GM11168 (cell line): ENCODE measurements at regions not wholly inside any gene's neighbourhood (a gene's known extent, or its start where the extent isn't known, plus 50 kb on each side); places are given as distances from the start of the nearest gene placed in this dataset.

ENCODE experiments used
- in situ Hi-C: fragments of 300-500 bp; cut with MboI; formaldehyde crosslinking; loops from one replicate; pipeline ENCODE4 v1.12.0; 2022; ENCODE audit warnings: low sequenced_read_pairs; ENCODE audit not compliant: unreplicated experiment

DNA sequence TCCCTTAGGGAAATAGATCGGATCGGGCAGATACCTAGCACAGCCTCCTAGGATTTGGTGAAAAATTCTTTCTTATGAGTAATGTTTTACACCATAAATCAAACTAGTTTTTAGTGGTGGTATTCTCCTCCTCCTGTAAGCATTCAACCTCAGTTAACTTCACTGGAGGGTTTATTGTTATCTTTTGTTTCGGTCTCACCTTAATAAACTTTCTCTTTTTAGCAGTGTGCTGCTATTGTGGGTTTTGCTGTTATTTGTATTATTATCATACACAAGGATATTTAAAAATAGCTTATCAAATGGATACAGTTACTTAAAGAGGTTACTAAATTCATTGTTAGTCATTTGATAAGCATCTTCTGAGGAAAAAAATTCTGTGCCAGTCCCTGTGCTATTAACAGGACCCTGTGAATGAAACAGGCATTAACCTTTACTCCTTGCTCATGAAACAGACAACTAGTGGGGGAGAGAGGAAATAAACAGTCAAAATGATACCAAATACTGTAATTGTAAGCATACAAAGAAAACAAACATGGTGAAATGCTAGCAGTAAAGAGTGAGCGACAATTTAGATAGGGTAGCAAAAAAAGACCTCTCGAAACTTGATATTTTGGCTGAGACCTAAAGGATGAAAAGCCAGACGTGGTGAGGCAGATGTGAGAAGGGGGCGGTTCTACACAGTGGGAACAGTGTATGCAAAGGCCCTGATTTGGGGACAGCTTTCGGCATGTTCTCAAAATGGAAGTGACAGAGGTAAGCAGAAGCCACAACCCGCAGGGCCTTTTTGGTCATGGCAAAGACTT lies 178.7 kb upstream of the SOX5 start:
- in situ Hi-C loops: no loop called here

DNA sequence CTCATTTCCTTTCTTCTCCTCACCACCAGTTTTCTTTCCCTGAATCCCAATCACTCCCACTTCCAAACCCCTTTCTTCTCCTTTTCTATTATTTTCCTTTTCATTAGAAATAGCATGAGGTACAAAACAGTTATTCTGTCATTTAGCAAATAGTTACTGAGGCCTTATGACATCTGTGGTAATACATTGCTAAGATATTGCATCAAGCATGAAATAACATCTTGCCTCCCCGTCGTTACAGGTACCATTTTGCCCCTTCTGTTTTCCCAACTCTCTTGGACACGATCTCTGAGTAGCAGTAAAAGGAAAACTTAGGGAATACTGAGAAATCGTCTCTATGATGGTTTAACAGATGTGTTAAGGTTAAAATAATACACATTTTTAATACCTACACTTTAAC lies 175.8 kb upstream of the SOX5 start:
- in situ Hi-C loops: no loop called here

DNA sequence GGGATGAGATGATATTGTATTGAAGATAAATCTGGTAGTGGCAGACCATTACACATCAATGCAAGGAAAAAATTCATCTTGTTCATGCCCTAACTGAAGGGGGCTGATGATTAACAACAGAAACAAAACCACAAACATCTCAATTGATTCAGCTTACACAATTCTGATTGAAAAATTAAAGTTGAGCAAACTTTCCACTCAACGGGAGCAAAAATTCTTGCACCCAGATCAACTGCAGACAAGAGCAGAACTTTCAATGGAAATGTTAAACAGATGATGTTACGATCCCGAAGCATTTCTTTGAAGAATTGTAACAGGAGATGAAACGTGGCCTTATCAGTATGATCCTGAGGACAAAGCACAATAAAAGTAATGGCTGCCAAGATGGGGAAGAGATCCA lies 172.4 kb upstream of the SOX5 start:
- in situ Hi-C loops: no loop called here

DNA sequence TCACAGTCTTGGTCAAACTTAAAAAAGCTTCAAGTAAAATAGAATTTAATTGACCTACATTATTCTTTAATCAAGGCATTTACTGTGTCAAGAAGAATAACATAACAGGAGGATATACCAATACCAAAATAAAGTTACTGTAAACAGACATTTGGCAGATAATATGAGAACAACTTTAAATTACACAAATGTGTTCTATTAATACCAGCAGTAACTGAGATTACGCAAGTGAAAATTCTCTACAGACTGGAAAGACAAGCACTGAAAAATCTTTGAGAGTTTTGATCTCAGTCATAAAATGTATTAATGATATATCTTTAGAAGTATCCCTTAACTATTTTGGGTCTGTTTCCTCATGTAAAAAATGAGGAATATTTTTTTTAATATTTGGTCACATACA lies 169.2 kb upstream of the SOX5 start:
- in situ Hi-C loops: no loop called here

DNA sequence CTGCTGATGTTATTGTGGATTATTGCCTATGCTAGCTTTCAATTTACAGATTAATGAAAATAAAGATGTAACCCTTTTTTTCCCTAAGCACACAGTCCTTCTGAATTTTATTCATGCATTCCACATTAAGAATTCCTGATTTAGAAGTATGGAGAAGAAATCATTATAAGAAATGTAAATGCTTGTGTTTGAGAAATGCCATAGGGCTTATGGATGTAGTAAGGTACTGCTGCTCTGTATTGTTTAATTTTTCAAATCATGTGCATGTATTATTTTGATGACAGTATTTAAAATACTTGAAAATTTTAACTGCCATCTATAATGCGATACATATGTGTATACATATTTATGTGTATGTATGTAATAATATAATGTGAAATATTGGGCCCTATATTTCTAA lies 167.1 kb upstream of the SOX5 start:
- in situ Hi-C loops: no loop called here

DNA sequence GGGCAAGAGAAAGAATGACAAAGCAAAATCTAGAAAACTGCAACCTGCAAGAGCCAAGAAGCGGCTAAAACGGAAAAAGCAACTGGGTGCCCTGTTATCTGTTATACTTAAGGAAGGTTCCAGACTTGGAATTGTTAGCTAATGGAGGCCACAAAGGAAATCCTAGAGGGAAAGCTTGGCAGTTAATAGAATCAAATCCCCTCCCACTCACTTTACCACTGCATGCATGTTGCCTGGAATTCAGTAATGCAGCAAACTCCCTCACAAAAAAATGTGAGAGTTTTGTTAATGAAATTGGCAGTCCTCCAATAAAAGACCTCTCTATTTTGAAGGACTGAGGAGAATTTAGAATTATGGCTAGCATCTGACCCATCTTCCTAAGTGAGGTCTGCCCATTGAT lies 164.2 kb upstream of the SOX5 start:
- in situ Hi-C loops: no loop called here

DNA sequence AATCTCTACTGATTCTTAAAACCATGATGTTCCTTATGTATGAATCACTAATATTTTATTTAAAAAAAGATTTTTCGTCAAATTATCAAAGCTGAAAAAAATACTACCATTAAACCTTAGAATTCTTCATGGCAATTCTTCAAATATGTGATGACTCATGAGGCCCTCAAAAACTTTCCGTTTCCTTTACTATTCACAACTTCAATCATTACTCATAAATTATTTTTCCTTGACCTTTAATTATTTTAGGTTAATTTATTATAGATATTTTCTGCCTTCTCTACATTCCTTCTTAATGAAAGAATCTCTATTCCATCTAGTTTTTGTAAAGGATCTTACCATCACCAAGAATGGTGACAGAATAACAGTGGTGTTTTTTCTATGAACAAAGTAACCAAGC lies 162.1 kb upstream of the SOX5 start:
- in situ Hi-C loops: no loop called here

DNA sequence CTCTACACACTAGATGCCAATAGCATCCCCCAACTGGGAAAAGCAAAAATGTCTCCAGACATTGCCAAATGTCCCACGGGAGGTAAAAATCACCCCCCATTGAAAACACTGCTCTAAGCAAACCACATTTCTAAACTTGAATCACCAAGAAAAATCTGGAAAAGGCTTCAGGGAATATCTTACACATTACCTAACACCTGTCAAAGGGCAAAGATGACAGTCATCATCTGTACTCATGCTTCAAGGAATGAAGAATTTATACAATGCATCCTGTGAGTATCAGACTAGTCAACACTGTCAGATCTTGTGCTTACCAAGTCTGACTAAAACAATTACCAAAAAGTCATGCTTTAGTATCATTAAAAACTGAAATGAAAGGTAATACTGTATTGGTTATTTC lies 161.6 kb upstream of the SOX5 start:
- in situ Hi-C loops: no loop called here

DNA sequence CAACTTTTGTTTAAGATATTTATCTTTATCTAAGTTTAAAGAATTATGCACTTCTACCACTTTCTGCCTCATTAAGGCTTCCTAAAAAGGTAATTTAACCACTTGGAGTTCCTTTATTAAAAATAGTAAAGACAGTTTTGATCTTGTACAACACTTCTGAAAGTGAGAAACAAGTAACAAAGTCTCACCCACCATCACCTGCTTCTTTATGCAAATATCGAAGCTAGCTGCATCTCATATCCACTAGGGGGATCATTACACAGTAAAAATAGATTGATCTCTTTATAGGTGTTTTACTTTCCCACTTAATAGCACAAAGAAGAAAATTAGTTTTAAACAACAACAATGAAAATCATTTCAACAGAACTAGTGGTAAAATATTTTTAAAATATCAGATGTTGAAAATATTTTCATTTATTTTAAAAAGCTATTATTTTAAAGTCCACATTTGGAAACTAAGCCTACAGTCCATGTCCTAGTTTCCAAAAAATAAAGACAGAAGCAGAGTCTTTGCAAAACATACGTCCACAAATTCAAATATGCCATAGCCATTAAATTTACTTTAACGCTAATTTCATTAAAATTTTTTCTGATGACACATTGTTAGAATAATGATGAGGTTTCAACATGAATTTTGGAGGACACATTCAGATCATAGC lies 160.0 kb upstream of the SOX5 start:
- in situ Hi-C loops: no loop called here

DNA sequence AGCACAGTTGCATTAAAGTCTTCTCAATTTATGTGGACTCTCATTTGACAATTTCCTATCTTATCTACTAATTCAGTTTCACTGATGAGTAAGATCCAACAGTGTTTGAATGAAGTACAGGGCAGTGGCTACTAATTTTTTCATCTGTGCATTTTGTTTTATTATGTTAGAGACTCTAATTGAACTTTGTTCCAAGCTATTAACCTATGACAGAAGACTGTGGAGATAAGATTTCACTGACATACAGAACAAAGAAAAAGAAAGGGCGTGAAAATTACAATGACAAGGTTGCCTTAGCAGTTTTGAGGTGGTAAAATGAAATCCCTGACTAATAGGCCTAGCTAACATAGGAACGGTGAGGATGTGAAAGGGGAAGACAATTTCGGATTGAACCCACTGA lies 153.2 kb upstream of the SOX5 start:
- in situ Hi-C loops: no loop called here

DNA sequence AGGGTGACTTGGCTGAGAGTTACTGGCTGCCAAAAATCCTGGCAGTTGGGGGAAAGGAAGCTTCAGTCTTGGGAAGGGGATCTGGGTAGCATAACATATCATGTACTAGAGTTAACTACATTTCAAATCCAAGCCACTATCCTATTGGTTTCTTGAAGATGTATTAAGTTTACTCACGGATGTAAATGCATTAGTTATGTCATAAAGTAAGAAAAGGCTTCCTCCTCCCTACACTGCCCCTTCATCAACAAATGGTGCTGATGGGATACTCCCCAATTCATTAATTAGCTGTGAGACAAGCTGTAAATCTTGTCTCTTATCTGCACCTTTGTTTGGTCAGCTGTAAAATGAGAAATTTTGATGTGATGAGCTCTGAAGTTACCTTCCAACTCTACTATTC lies 150.1 kb upstream of the SOX5 start:
- in situ Hi-C loops: no loop called here

DNA sequence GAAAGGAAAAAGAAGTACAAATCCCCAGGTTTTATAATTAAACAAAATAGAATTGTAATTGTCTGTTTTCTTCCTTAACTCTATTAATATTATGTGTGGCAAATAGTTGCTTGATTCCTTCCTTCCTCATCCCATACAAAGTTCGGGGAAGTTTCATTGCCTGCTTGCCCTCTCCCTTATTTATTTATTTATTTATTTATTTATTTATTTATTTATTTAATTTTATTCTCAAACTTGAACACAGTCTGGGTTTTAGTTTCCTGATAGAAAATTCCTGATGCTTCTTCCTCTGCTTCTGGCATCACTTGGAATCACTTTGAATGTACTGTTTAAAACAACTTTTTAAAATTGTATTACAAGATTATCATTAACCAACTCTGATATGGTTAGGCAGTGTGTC lies 145.8 kb upstream of the SOX5 start:
- in situ Hi-C loops: no loop called here

DNA sequence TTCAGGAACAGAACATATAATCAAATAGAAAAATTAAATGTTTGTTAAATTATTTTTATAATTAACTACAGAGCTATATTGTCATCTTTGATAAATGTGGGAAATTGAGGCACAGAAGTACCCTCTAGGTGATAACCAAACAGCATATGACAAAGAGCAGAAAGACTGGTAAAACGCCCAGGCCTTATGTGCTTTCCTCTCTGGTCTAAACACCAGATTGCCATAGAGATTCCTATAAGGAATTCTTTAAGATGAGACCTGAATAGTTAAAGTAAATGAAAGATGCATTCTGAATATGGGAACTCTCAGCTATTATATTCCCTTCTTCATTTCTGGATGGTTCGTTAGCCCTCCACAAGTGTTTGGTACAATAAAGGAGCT lies 140.0 kb upstream of the SOX5 start:
- in situ Hi-C loops: no loop called here

DNA sequence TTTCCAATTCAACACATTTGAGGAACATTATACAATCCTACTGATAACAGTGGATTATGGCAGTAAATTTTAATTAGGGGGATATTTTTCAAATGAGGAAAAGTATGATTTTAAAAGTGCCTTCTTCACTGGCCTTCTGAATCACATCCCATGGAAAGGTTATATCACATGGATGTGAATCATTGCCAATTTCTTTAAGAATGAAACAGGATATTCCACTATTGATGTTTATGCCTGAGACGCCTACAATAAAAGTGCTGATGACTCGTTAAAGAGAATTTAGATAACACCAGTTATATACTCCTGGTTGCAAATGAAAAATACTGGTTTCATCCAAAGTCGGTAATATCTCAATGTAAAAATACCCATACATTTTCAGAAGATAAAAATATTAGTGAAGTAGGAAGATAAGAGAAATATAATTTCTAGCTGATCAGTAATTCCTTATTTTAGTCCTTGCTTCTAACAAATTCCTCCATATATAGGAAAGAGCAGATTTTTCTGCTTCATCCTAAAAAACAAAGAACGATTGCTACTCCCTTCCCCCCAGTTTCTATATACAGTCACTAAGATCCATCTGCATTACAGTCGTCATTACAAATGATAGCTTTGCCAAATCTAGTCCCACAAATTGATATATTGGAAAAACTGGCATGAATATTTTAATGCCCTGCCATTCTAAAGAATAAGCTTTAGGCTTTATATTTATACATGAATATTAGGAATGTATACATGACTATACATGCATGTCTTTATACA lies 139.5 kb upstream of the SOX5 start:
- in situ Hi-C loops: no loop called here

DNA sequence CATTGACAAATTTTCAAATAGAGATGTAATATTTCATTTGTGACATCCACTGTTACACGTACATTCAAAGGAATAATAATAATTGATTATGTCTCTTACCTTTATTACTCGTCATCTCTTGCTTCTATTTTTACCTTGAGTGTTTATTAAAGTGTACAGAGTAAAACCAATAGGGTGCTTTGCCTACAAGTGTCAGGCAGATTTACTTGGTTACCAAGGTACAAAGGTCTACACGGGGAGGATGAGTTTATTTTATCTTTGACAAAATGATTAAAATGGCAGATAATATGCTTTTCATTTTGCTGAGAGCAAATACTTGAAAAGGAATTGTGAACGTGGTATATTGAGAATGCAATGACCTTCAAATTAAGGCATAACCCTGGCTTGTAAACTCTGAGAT lies 137.8 kb upstream of the SOX5 start:
- in situ Hi-C loops: no loop called here

DNA sequence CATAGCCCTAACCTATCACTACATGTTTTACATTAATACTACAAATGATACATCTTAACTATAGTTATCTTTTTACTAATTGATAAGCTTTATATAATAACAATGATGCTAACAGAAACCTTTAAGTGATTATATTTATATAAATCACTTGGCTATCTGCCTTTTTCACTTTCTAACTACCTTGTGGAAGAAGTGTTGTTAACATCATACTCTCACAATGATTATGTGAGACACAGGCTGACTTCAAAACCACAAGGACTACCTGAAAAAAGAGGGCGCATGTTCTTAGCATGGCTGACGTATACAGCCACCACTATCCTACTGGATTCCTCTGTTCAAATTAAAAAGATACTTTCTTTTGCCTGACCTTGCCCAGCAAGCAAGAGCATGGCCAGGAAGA lies 135.3 kb upstream of the SOX5 start:
- in situ Hi-C loops: no loop called here

DNA sequence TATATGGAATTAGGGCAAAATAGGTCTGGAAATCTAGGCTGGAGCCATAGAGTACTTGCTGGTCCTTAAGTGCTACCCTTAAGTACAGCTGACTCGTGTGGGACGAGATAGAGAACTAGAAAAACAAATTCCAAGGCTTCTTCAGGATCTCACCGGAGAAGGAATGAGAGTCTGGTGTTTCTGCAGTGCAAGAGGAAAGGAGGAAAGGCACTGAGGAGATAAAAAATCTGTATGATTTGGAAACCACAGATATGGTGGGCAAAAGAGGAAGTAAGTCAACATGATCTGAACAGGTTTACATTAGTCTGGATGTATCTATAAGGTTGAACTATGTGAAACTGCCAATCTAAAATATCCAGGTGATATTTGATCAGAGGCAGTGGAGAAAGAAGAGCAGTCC lies 134.4 kb upstream of the SOX5 start:
- in situ Hi-C loops: no loop called here

DNA sequence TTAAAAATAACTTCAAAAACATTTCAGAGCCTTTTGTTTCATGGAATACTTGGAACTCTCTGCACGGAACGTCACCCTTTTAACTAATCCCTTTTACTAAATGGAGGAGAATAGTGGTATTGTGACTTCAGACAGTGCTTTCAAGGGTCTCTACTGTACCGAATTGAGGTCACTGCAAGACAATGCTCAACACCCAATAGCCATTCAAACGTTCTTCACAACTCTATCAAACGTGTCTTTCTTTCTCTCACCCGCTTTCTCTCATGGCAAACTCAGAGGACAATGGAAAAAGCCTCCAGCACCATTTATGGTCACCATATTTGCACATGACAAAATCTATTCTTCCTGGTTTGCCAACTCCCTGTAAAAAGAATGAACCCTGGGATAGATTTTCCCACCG lies 132.1 kb upstream of the SOX5 start:
- in situ Hi-C loops: no loop called here

DNA sequence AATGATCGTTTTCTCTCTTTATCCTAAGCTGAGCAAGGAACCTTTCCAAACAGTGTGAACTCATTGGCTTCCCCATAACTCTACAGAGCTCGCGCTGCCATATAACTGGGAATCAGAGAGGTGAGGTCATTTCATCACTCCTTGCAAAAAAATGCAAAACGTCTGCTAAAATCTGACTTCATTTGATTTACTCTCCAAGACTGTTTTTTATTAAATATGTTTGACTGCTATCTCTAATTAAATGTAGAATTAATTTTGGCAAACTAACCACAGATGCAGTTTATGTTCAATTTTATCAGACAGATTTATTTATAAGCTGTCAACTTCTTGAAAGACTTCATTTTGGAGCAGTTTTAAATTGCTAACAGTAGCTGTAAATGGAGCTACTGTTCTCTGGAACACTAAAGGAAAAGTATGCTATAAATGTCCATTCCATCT lies 131.6 kb upstream of the SOX5 start:
- in situ Hi-C loops: no loop called here

DNA sequence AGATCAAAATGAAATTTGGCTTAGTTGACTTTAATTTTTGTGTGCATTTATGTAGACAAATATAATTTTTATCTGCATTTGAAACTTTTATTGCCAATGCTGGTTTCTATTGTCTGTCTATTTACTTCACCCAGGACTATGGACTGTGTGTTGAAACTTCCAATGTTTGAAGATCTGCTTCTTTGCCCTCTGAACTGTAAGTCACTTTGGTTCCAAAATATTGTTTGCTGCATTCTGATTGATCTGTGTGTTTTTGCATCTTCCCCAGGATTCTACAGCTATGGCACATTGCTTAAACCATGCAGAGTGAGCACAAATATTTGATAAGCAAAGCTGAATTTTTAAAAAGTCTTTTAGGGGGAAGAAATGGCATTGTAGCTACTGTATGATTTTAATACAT lies 131.0 kb upstream of the SOX5 start:
- in situ Hi-C loops: no loop called here

DNA sequence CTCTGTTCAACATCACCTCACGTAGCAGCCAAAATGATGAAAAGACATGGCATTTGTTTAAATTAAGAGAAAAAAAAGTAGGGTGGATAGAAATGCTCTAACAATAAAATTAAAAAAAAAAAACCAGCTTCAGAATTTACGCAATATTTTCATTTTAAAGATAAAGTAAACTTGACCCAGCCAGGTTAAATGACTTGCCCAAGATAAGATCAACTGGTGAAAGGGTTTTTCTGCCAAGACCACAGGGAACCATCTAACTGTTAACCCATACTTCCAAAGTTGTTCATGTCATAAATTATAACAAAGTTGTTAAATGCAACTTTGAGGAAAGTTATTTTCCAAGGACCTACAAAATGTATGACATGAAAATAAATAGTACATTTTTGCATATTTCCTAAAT lies 129.6 kb upstream of the SOX5 start:
- in situ Hi-C loops: no loop called here
